GM19328 (cell line): ENCODE measurements at regions not wholly inside any gene's neighbourhood (a gene's known extent, or its start where the extent isn't known, plus 50 kb on each side); places are given as distances from the start of the nearest gene placed in this dataset.
"Not testable (repeated sequence)": the region's sequence is repeated elsewhere in the genome, so short reads cannot be mapped to it uniquely, and the experiment has no call there.

Experiments used
- ATAC-seq: cut with Tn5 transposase; IDR thresholded peaks from one replicate; pipeline ENCODE4 v1.9.1; 2021; ENCODE audit warnings: mild to moderate bottlenecking, moderate library complexity; ENCODE audit not compliant: unreplicated experiment

- ATAC-seq, result no peak
These were observed 292.6 kb downstream of the C12orf75 start for GRCh38 chr12:105622846-105623736.

DNA sequence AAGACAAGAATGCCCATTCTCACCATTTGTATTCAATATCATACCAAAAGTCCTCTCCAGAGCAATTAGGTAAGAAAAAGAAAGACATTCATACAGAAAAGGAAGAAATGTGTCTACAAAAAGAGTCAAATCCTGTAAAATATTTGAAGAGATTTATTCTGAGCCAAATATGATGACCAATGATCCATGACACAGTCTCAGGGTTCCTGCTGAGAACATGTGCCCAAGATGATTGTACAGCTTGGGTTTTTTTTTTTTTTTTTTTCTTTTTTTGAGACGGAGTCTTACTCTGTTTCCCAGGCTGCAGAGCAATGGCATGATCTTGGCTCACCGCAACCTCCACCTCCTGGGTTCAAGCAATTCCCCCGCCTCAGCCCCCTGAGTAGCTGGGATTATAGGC is 296.2 kb downstream of the C12orf75 start:
- no peak for ATAC-seq

- ATAC-seq, result no peak
These were observed 307.0 kb downstream of the C12orf75 start for GRCh38 chr12:105637470-105637869.

GRCh38 chr12:105640761-105641160 is 310.3 kb downstream of the C12orf75 start:
- ATAC-seq, result no peak

DNA sequence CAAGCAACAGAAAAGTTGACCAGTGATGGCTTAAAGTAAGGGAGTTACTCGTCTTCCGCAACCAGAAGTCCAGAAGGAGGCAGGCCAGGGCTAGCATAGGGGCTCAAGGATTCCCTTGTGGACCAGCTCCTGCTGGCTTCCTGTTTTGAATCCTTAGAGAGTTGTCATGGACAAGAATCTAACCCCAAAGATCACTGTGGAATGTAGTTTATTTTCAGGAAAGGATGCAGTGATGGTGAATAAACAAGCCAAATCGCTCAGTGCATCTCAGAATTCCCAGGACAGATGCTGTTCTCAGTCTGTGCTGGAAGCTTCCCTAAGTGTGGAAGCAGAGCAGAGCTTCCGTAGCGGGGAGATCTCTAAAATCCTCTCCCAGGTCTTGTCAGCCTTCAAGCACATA is 311.3 kb downstream of the C12orf75 start:
- ATAC-seq, result no peak

GRCh38 chr12:105644770-105645169 is 314.3 kb downstream of the C12orf75 start:
- no peak for ATAC-seq

- no peak for ATAC-seq
These were observed 324.1 kb downstream of the C12orf75 start for GRCh38 chr12:105654606-105655005.

GRCh38 chr12:105658389-105658788 is 327.9 kb downstream of the C12orf75 start:
- ATAC-seq, result no peak

GRCh38 chr12:105659355-105660075 is 329.0 kb downstream of the C12orf75 start:
- ATAC-seq, result no peak

GRCh38 chr12:105664765-105665164 is 334.3 kb downstream of the C12orf75 start:
- not testable (repeated sequence) for ATAC-seq

- ATAC-seq, result no peak
These were observed 334.9 kb downstream of the C12orf75 start for GRCh38 chr12:105665366-105665765.

GRCh38 chr12:105667973-105668743 is 337.7 kb downstream of the C12orf75 start:
- ATAC-seq, result no peak

DNA sequence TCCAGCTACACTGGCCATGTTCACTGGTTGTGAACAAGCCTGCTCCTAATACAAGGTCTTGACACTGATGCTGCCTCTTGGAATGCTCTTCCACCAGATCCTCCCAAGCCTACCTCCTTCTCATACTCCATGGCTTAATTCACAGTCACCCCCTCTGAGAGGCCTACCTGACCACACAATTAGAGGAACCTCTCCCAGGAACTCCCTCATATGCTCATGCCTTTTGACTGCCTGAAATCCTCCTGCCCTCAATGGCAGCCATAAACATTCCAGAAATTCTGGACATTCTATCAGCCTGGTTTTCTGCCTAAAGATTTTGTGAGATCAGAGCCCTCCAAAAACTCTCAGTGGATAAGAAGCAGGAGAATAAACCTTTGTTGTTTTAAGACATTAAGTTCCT is 340.2 kb downstream of the C12orf75 start:
- no peak for ATAC-seq

DNA sequence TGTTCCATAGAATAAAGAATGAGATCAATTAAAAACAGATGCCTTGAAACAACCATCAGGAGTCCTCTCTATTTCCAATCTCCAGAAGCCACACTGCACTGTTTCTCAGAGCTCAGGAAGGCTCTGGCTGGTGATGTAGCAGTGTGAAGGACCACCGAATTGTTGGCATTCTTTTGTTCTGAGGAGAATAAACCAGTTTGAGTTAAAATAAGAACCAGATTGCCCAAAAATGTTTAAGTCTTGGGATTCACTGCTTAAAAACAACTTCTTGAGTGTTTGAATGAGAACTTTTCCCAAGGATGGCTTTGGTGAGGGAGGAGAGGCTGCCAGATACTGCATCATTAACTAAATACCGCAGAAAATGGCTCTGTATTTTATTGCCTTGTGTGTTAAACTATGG is 341.2 kb downstream of the C12orf75 start:
- ATAC-seq, result no peak

GRCh38 chr12:105672121-105672975 is 341.9 kb downstream of the C12orf75 start:
- no peak for ATAC-seq

DNA sequence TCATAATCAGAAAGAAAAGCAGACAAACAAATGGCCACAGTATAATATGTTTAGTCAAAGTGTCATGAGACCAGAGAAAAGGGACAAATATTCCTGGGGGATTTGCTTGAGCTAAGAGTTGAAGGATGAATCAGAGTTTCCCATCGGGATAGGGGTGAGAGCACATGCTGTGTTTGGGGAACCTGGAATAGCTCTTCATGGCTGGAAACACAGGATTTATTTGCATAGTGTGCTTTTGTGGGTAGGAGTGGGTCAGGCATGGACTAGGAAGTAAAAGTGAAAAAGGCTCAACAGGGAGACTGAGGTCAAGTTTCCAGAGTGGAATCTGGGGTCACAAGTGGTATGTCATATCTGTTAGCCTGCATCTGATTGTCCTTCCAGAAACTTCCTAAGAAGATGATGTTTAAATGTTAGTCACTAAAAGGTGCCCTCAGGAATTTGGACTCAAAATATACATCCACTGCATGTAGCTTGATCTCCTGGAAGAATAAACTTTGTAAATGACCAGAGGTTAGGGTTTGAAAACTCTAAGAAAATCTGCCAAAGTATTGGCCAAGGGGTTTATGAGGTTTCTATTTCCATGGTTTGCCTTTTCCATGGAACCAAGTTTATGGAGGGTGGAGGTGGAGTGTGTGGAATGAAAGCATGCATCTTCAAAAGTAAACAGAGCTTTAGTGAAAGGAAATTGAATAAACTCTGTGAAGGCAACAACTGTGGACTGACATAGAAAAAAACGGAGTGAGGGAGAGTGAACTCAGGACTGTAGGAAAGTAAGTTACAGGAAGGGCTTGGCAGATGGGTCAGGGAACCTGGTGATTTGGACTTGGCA is 344.6 kb downstream of the C12orf75 start:
- no peak for ATAC-seq

- no peak for ATAC-seq
These were observed 346.2 kb downstream of the C12orf75 start for GRCh38 chr12:105676694-105677093.

- no peak for ATAC-seq
These were observed 347.2 kb downstream of the C12orf75 start for GRCh38 chr12:105677672-105678071.

- ATAC-seq, result no peak
These were observed 349.5 kb downstream of the C12orf75 start for GRCh38 chr12:105679982-105680381.

- no peak for ATAC-seq
These were observed 350.9 kb downstream of the C12orf75 start for GRCh38 chr12:105681341-105681740.
